Large intestine (tissue), 3 donors: ENCODE measurements at regions not wholly inside any gene's neighbourhood (a gene's known extent, or its start where the extent isn't known, plus 50 kb on each side); places are given as distances from the start of the nearest gene placed in this dataset.

Experiments used
- DNase-seq, 2 donors: peaks; one replicate each; pipeline versions ENCODE4 v3.0.0 to v3.0.0-alpha.2; 2013
- H3K27ac ChIP-seq: one replicate; pipeline ENCODE4 v1.5.1; 2013; ENCODE audit warnings: low read length
- H3K27me3 ChIP-seq: 2 replicates; pipeline ENCODE4 v1.6.1; 2013; ENCODE audit warnings: low read length; ENCODE audit not compliant: control insufficient read depth, insufficient read depth
- H3K36me3 ChIP-seq: 2 replicates; pipeline ENCODE4 v1.6.1; 2013; ENCODE audit warnings: low read length; ENCODE audit not compliant: control insufficient read depth, insufficient read depth
- H3K4me1 ChIP-seq: one replicate; pipeline ENCODE4 v1.6.1; 2013; ENCODE audit warnings: low read length; ENCODE audit not compliant: control insufficient read depth, insufficient read depth
- H3K4me3 ChIP-seq: one replicate; pipeline ENCODE4 v1.5.1; 2013; ENCODE audit warnings: low read length
- H3K9me3 ChIP-seq: one replicate; pipeline ENCODE4 v1.6.1; 2013; ENCODE audit warnings: mild to moderate bottlenecking, low read depth, low read length, moderate library complexity; ENCODE audit not compliant: control insufficient read depth
- WGBS: methylation state at CpG from one replicate; pipeline ENCODE4 v1.1.5; 2013; ENCODE audit warnings: low lambda C conversion rate; ENCODE audit not compliant: insufficient coverage; 5-methylcytosine and 5-hydroxymethylcytosine counted together

GRCh38 chr5:156093024-156093423, 233.9 kb upstream of the SGCD start:
- H3K27me3 ChIP-seq = no peaks in the 10 kb centered on the region
- WGBS = no CpG with 5 or more reads among the region's 2 CpGs
- no peak overlapping the region for H3K4me3 ChIP-seq
- DNase-seq = no peak
- no peaks in the 10 kb centered on the region for H3K36me3 ChIP-seq
- H3K9me3 ChIP-seq = no peaks in the 10 kb centered on the region
- no peak overlapping the region for H3K27ac ChIP-seq
- H3K4me1 ChIP-seq = no peaks in the 10 kb centered on the region

GRCh38 chr5:156094001-156094400, 233.0 kb upstream of the SGCD start:
- Histone ChIP-seq H3K36me3 (no peaks in the 10 kb centered on the region), H3K9me3 (no peaks in the 10 kb centered on the region), H3K27ac (no peak overlapping the region), H3K4me3 (no peak overlapping the region), H3K27me3 (no peaks in the 10 kb centered on the region), H3K4me1 (no peaks in the 10 kb centered on the region)
- no peak for DNase-seq
- 100% methylated on average over 1 of the region's 4 CpGs for WGBS

- H3K36me3 ChIP-seq = no peaks in the 10 kb centered on the region
- no CpG with 5 or more reads among the region's 3 CpGs for WGBS
- H3K27me3 ChIP-seq = no peaks in the 10 kb centered on the region
- no peak for DNase-seq
- no peaks in the 10 kb centered on the region for H3K9me3 ChIP-seq
- no peaks in the 10 kb centered on the region for H3K4me1 ChIP-seq
- no peak overlapping the region for H3K4me3 ChIP-seq
- H3K27ac ChIP-seq = no peak overlapping the region
Observed at GRCh38 chr5:156095709-156096241, 231.2 kb upstream of the SGCD start.

- H3K4me1 ChIP-seq = no peaks in the 10 kb centered on the region
- no CpG with 5 or more reads among the region's 1 CpG for WGBS
- no peaks in the 10 kb centered on the region for H3K27me3 ChIP-seq
- H3K4me3 ChIP-seq = no peak overlapping the region
- H3K36me3 ChIP-seq = no peaks in the 10 kb centered on the region
- DNase-seq = no peak
- no peak overlapping the region for H3K27ac ChIP-seq
- no peaks in the 10 kb centered on the region for H3K9me3 ChIP-seq
Observed at GRCh38 chr5:156096259-156096658, 230.7 kb upstream of the SGCD start.

- Histone ChIP-seq H3K4me1 (no peaks in the 10 kb centered on the region), H3K27me3 (no peaks in the 10 kb centered on the region), H3K36me3 (no peaks in the 10 kb centered on the region), H3K27ac (no peak overlapping the region), H3K4me3 (no peak overlapping the region), H3K9me3 (no peaks in the 10 kb centered on the region)
- DNase-seq = no peak
- WGBS = no CpG with 5 or more reads among the region's 2 CpGs
Observed at GRCh38 chr5:156103155-156103885, 223.6 kb upstream of the SGCD start.

- DNase-seq = no peak
- Histone ChIP-seq H3K27me3 (no peaks in the 10 kb centered on the region), H3K36me3 (no peaks in the 10 kb centered on the region), H3K9me3 (no peaks in the 10 kb centered on the region), H3K4me1 (no peaks in the 10 kb centered on the region), H3K4me3 (no peak overlapping the region), H3K27ac (no peak overlapping the region)
- 67% methylated on average over 1 of the region's 2 CpGs for WGBS
Observed at GRCh38 chr5:156109317-156110023, 217.5 kb upstream of the SGCD start.

- WGBS = no CpG with 5 or more reads among the region's 4 CpGs
- H3K27ac ChIP-seq = no peak overlapping the region
Observed at GRCh38 chr5:156119692-156120091, 207.3 kb upstream of the SGCD start.

GRCh38 chr5:156120777-156121176, 206.2 kb upstream of the SGCD start:
- H3K27me3 ChIP-seq = no peaks in the 10 kb centered on the region
- no peak overlapping the region for H3K27ac ChIP-seq
- DNase-seq = no peak
- H3K9me3 ChIP-seq = no peaks in the 10 kb centered on the region
- H3K4me1 ChIP-seq = no peaks in the 10 kb centered on the region
- no peak overlapping the region for H3K4me3 ChIP-seq
- WGBS = no CpG with 5 or more reads among the region's 4 CpGs
- no peaks in the 10 kb centered on the region for H3K36me3 ChIP-seq

More at GRCh38 chr5:156119692-156120091, 207.3 kb upstream of the SGCD start:
- DNase-seq = no peak
- Histone ChIP-seq H3K9me3 (no peaks in the 10 kb centered on the region), H3K27me3 (no peaks in the 10 kb centered on the region), H3K4me1 (no peaks in the 10 kb centered on the region), H3K36me3 (no peaks in the 10 kb centered on the region), H3K4me3 (no peak overlapping the region)

- Histone ChIP-seq H3K9me3 (no peaks in the 10 kb centered on the region), H3K4me3 (no peak overlapping the region), H3K27ac (no peak overlapping the region), H3K27me3 (no peaks in the 10 kb centered on the region), H3K4me1 (no peaks in the 10 kb centered on the region), H3K36me3 (no peaks in the 10 kb centered on the region)
- WGBS = no CpG with 5 or more reads among the region's 3 CpGs
- DNase-seq = no peak
Observed at GRCh38 chr5:156121234-156121633, 205.7 kb upstream of the SGCD start.

- no CpG with 5 or more reads among the region's 1 CpG for WGBS
- Histone ChIP-seq H3K4me3 (no peak overlapping the region), H3K9me3 (no peaks in the 10 kb centered on the region), H3K27ac (no peak overlapping the region), H3K36me3 (no peaks in the 10 kb centered on the region), H3K4me1 (no peaks in the 10 kb centered on the region), H3K27me3 (no peaks in the 10 kb centered on the region)
- DNase-seq = no peak
Observed at GRCh38 chr5:156121882-156122281, 205.1 kb upstream of the SGCD start.
